ENCODE measurements at regions not wholly inside any gene's neighbourhood (a gene's known extent, or its start where the extent isn't known, plus 50 kb on each side); places are given as distances from the start of the nearest gene placed in this dataset.
"Not testable (repeated sequence)": the region's sequence is repeated elsewhere in the genome, so short reads cannot be mapped to it uniquely, and the experiment has no call there.

DNA sequence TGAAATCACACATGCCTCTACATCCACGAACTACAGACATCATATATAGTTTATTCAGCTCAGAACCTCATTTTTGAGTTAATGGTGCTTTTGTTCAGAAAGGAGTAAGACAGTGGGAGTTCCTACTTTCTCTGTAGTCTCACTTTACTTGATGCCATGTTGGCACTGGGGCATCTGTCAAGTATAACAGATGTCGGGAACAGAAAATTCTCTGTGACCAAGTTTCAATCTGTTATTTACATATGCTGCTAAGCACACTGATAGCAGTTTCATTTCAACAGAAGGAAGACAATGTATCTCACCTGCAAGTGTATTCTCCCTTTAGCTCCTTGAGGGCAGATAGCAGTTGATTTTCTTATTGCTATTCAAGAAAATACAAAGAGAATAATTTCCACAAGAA lies 774.1 kb downstream of the METTL4 start:
- H3K4me1 Mint-ChIP-seq, result no peaks in the 10 kb centered on the region
- no peak overlapping the region for H3K4me3 Mint-ChIP-seq
- H3K9me3 Mint-ChIP-seq, result peaks cover 0 to 20% (median 4%) of the 10 kb centered on the region in 6 donors
- no peaks in the 10 kb centered on the region for H3K36me3 Mint-ChIP-seq
- no peaks in the 10 kb centered on the region for H3K27me3 Mint-ChIP-seq (ENCODE audit: low read depth in 3 of 3)
- no peak overlapping the region for H3K27ac Mint-ChIP-seq
- DNase-seq, result no peak

DNA sequence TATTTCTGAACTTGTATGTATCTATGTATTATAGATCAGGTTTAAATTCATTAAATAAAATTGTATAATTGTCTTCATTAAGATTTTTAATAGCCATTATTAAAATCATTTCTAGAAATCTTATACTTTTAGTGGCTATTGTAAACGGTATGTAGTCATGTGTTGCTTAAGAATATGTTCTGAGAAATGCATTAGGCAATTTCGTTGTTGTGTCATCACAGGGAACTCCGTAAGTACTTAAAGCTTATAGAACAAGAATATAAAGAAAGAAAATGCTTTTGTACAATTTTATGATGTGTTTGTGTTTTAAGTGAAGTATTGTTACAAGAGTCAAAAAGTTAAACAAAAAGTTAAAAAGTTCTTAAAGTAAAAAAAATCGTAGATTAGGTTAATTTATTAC lies 765.8 kb downstream of the METTL4 start:
- Mint-ChIP-seq H3K4me3 (no peak overlapping the region), H3K4me1 (no peaks in the 10 kb centered on the region), H3K27ac (no peak overlapping the region), H3K9me3 (peaks cover 0 to 10% (median under 1%) of the 10 kb centered on the region in 6 donors), H3K36me3 (no peaks in the 10 kb centered on the region), H3K27me3 (ENCODE audit: low read depth in 3 of 3) (no peaks in the 10 kb centered on the region)
- no peak for DNase-seq

DNA sequence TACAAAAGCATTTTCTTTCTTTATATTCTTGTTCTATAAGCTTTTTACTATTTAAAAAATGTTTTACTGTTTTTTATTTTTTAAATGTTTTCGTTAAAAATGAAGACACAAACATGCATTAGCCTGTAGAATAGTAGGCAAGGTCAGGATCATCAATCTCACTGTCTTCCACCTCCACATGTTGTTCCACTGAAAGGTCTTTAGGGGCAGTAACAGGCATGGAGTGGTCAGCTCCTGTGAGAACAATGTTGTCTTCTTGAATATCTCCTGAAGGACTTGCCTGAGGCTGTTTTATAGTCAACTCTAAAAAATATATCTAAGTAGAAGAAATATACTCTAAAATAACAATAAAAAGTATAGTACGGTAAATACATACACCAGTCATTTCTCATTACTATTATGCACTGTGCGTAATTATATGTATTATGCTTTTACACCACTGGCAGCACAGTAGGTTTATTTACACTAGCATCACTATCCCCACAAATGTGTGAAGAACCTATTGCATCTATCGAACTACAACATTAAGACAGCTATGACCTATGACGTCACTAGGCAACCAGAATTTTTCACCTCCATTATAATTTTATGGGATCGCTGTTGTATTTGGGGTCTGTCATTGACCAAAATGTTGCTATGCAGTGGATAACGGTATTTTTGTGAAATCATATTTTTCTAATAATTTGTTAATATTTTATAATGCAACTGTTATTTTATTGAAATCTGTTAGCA lies 764.3 kb downstream of the METTL4 start:
- no peak for DNase-seq
- Mint-ChIP-seq H3K36me3 (no peaks in the 10 kb centered on the region), H3K27me3 (ENCODE audit: low read depth in 3 of 3) (no peaks in the 10 kb centered on the region), H3K4me1 (no peaks in the 10 kb centered on the region), H3K27ac (no peak overlapping the region), H3K9me3 (peaks cover 0 to 23% (median under 1%) of the 10 kb centered on the region in 6 donors), H3K4me3 (no peak overlapping the region)

DNA sequence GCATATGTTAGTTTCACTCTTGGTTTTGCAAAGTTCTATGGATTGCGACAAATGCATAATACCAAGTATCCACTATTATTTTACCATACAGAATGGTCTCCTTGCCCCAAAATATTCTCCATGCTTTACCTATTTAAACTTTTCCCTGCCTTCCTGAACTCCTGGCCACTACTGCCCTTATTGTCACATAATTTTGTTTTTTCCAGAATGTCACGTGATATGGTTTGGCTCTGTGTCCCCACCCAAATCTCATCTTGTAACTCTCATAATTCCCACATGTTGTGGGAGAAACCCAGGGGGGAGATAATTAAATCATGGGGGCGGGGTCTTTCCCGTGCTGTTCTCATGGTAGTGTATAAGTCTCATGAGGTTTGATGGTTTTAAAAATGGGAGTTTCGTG lies 760.0 kb downstream of the METTL4 start:
- H3K27me3 Mint-ChIP-seq (ENCODE audit: low read depth in 3 of 3), result no peaks in the 10 kb centered on the region
- no peak overlapping the region for H3K27ac Mint-ChIP-seq
- no peak for DNase-seq
- peaks cover 0 to 22% (median under 1%) of the 10 kb centered on the region in 6 donors for H3K9me3 Mint-ChIP-seq
- no peaks in the 10 kb centered on the region for H3K4me1 Mint-ChIP-seq
- no peak overlapping the region for H3K4me3 Mint-ChIP-seq
- H3K36me3 Mint-ChIP-seq, result no peaks in the 10 kb centered on the region

DNA sequence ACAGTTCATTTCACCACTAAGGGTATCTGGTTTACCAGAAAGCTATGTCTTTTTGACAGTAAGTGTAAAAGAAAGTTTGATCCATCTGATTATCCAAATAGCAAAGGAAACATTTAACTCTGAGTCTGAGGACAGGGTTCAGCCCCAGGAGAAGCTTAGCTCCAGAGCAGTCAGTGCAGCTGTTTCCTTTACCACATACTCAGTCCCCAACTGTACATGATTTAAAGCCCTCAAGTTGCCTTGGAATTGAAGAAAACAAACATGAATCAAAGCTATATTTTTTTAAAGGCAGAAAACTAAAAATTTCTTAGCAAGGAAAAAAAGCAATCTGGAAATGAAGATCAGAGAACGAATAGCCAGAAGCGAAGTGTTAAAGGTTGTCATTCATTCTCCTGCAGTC lies 746.0 kb downstream of the METTL4 start:
- Mint-ChIP-seq H3K4me1 (no peaks in the 10 kb centered on the region), H3K9me3 (peaks cover 0 to 2% (median 0%) of the 10 kb centered on the region in 6 donors), H3K27ac (no peak overlapping the region), H3K4me3 (no peak overlapping the region), H3K27me3 (ENCODE audit: low read depth in 3 of 3) (peaks cover 0 to 4% (median 0%) of the 10 kb centered on the region in 3 donors), H3K36me3 (no peaks in the 10 kb centered on the region)
- no peak for DNase-seq

DNA sequence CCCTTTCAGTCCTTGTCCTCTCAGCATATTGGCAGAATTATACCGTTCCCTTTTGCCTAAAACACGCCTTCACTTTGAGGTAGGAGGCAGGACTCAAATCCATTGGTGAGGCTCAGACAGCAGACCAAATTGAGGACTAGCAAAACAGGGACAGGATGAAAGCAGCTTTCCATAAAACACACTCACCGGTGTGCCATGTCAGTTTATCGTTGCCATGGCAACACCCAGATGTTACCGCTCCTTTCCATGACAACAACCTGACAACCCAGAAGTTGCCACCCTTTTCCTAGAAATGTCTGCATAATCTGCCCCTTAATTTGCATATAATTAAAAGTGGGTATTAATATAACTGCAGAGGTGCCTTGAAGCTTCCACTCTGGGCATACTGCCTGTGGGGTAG lies 730.4 kb downstream of the METTL4 start:
- DNase-seq, result no peak
- no peaks in the 10 kb centered on the region for H3K4me1 Mint-ChIP-seq
- no peak overlapping the region for H3K4me3 Mint-ChIP-seq
- H3K27ac Mint-ChIP-seq, result no peak overlapping the region
- H3K27me3 Mint-ChIP-seq (ENCODE audit: low read depth in 3 of 3), result peaks cover 0 to 3% (median 0%) of the 10 kb centered on the region in 3 donors
- H3K9me3 Mint-ChIP-seq, result peaks cover 0 to 12% (median 3%) of the 10 kb centered on the region in 6 donors
- no peaks in the 10 kb centered on the region for H3K36me3 Mint-ChIP-seq

DNA sequence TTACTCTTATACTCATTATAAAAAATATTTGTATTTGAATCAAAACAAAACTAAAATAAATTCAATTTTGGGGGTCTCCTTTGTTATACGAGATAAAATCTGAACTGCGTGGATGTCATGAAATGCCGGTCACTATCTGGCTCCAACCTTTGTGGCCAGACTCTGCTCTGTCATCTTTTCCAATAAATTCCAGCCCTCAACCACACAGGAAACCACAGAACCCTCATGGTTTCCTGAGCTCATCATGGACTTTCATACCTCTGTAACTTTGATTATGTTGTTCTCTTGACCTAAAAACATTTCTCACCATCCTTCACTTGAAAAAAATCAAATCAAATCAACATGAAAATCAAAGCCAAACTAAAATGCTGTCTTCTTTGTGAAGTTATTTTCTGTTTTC lies 724.7 kb downstream of the METTL4 start:
- no peak for DNase-seq
- no peaks in the 10 kb centered on the region for H3K36me3 Mint-ChIP-seq

DNA sequence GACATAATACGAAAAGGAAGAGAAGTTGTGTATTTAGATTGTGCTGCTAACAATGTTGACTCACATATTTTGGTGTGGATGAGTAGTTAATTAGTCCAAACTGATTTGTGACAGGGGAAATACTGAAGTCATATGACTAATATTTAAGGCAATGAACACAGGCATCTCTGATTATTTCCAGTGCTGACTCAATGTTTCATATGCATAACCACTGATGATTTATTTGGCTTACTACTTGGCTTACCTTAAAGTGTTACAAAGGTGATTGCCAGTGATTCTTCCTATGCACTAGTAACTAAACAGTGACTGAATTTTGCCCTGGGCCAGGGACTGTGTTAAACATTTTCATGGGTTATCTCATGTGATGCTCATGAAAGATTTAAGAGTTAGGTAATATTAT lies 722.6 kb downstream of the METTL4 start:
- DNase-seq, result no peak
- Mint-ChIP-seq H3K36me3 (no peaks in the 10 kb centered on the region), H3K4me1 (peaks cover 0 to 3% of the 10 kb centered on the region in 2 donors), H3K9me3 (peaks cover 4 to 24% (median 7%) of the 10 kb centered on the region in 6 donors), H3K4me3 (no peak overlapping the region), H3K27ac (no peak overlapping the region), H3K27me3 (ENCODE audit: low read depth in 3 of 3) (peaks cover 0 to 2% (median 0%) of the 10 kb centered on the region in 3 donors)

More for the DNA sequence above, 724.7 kb downstream of the METTL4 start:
- peaks cover 0 to 3% of the 10 kb centered on the region in 2 donors for H3K4me1 Mint-ChIP-seq
- no peaks in the 10 kb centered on the region for H3K27me3 Mint-ChIP-seq (ENCODE audit: low read depth in 3 of 3)
- no peak overlapping the region for H3K27ac Mint-ChIP-seq
- peaks cover 3 to 21% (median 5%) of the 10 kb centered on the region in 6 donors for H3K9me3 Mint-ChIP-seq
- H3K4me3 Mint-ChIP-seq, result no peak overlapping the region

DNA sequence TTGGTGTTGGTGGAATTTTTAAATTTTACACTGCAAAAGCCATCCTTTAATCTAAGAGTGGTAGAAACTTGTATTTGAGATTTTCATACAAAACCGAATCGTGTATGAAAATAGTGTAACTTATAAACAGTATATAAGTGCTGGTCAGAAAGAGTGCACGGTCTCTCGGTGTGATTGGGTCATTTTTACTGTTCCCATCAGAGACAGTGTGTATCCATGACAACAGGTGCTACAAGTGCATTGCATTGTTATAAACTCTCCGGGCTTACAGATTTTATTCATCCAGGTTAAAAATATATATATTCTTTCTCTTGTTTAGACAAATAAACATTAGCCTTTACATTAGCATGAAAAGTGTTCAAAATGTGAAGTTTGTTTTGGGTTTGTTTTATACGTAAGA lies 721.9 kb downstream of the METTL4 start:
- Mint-ChIP-seq H3K27ac (no peak overlapping the region), H3K4me1 (peaks cover 0 to 3% of the 10 kb centered on the region in 2 donors), H3K27me3 (ENCODE audit: low read depth in 3 of 3) (peaks cover 0 to 2% (median 0%) of the 10 kb centered on the region in 3 donors), H3K4me3 (no peak overlapping the region), H3K9me3 (peaks cover 2 to 24% (median 7%) of the 10 kb centered on the region in 6 donors), H3K36me3 (no peaks in the 10 kb centered on the region)
- DNase-seq, result no peak

DNA sequence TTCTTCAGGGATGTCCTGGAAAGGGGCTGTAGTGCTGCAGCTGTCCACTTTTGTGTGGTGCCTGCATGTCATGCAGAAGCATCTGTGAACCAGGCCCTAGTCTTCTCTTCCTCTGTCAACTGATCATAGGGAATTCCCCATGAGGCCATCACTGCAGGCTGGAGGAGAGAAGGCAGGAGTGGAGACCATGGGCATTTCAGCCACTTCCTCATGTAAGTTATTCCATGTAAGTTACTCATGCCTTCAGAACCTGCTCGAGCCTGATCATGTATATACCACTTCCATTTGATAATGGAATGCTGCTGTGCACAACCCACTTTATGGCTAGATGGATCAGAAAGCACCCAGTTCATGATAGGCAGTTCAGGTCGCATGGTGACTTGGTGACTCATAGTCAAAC lies 714.0 kb downstream of the METTL4 start:
- peaks cover 0 to 14% (median 6%) of the 10 kb centered on the region in 6 donors for H3K9me3 Mint-ChIP-seq
- not testable (repeated sequence) for H3K4me1 Mint-ChIP-seq; H3K4me3 Mint-ChIP-seq; DNase-seq; H3K36me3 Mint-ChIP-seq; H3K27me3 Mint-ChIP-seq (ENCODE audit: low read depth in 3 of 3); H3K27ac Mint-ChIP-seq

DNA sequence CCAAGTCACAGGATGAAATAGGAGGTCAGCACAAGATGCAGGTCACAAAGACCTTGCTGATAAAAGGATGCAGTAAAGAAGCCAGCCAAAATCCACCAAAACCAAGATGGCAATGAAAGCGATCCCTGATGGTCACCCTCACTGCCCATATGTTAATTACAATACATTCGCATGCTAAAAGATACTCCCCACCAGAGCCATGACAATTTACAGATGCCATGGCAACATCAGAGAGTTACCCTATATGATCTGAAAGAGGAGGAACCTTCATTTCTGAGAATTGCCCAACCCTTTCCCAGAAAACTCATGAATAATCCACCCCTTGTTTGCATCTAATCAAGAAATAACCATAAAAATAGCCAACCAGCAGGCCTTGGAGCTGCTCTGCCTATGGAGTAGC lies 709.8 kb downstream of the METTL4 start:
- no peak overlapping the region for H3K27ac Mint-ChIP-seq

DNA sequence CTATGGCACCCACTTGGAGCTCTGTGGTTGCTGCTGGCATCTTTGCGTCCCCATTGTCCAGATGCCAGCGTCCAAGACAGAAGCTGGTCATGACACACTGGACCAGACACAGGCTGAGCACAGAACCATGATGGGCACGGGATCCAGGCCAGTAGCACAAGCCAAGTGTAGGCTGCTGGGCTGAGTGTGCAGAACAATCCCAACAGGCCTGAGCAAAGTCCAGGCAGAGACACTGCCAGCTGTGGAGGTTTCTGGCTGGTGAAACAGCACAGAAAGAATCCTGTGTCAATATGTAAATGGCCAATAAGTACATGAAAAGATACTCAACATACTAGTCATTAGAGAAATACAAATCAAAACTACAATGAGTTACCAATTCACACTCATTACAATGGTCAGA lies 705.4 kb downstream of the METTL4 start:
- Mint-ChIP-seq H3K36me3 (no peaks in the 10 kb centered on the region), H3K27ac (no peak overlapping the region), H3K27me3 (ENCODE audit: low read depth in 3 of 3) (peaks cover 0 to 1% (median 0%) of the 10 kb centered on the region in 3 donors), H3K4me1 (no peaks in the 10 kb centered on the region), H3K4me3 (no peak overlapping the region), H3K9me3 (peaks cover 0 to 9% (median 2%) of the 10 kb centered on the region in 6 donors)
- DNase-seq, result no peak

More for the DNA sequence above, 709.8 kb downstream of the METTL4 start:
- Mint-ChIP-seq H3K4me1 (no peaks in the 10 kb centered on the region), H3K36me3 (no peaks in the 10 kb centered on the region), H3K27me3 (ENCODE audit: low read depth in 3 of 3) (peaks cover 0 to 1% (median 0%) of the 10 kb centered on the region in 3 donors), H3K9me3 (peaks cover 0 to 14% (median 4%) of the 10 kb centered on the region in 6 donors), H3K4me3 (no peak overlapping the region)
- DNase-seq, result no peak

DNA sequence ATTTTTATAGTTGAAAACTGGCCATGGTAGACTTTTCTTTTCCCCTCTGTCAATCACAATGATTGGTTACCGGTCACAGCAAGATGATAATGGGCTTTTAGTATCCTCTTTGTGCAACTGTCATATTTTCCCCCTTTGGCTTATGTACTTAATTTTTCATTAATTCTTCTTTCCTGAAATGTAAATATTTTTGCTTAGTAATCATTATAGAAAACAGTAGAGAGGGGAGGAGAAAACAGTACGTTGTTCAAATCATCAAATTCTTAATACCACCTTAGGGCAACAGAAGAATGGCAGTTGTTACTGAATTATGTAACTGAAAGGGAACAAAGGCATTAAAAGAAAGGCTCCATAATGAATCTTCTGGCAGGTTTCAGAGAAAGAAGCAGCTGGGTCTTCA lies 699.0 kb downstream of the METTL4 start:
- H3K9me3 Mint-ChIP-seq, result peaks cover 0 to 2% (median 0%) of the 10 kb centered on the region in 6 donors
- H3K4me3 Mint-ChIP-seq, result no peak overlapping the region
- H3K36me3 Mint-ChIP-seq, result no peaks in the 10 kb centered on the region
- H3K4me1 Mint-ChIP-seq, result no peaks in the 10 kb centered on the region
- H3K27me3 Mint-ChIP-seq (ENCODE audit: low read depth in 3 of 3), result no peaks in the 10 kb centered on the region
- DNase-seq, result no peak
- no peak overlapping the region for H3K27ac Mint-ChIP-seq

DNA sequence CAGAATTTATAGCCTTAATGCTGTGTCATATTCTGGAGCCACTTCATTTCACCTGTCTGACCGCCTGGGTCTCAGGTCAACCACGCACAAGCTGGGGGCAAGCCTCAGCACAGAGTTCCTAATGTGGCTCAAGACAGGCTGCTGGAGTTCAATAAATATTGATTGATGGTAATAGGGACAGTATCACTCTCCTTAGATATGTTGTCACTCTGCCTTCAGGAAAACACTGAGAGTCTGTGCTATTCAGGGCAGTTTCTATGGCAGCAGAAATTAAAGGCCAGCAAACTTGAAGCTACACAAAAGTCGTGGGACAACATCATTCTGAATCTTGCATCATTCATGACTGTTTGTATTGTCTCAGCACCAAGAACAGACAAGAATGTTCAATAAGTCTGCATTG lies 696.1 kb downstream of the METTL4 start:
- H3K27ac Mint-ChIP-seq, result no peak overlapping the region
- peaks cover 0 to 2% (median 0%) of the 10 kb centered on the region in 6 donors for H3K9me3 Mint-ChIP-seq
- no peak overlapping the region for H3K4me3 Mint-ChIP-seq
- DNase-seq, result no peak
- no peaks in the 10 kb centered on the region for H3K4me1 Mint-ChIP-seq
- H3K27me3 Mint-ChIP-seq (ENCODE audit: low read depth in 3 of 3), result peaks cover 0 to 1% (median 0%) of the 10 kb centered on the region in 3 donors
- no peaks in the 10 kb centered on the region for H3K36me3 Mint-ChIP-seq

DNA sequence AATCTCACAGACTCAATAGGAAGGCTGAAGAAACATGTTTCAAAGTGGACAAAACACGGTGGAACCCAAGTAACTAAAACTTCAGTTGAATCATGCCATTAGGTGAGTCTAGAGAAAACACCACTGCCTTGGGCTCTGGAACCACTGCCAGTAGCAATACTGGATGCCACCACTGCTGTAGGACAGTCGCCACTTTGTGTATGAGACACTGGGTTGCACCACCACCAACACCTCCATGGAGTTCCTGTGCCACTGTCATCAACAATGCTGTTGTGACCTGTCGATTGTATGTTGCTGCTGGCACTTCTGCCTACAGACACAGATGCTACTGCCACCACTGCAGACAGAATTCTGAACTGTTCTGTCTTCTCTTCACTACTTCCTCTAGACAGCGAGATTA lies 686.7 kb downstream of the METTL4 start:
- H3K27ac Mint-ChIP-seq, result no peak overlapping the region
- no peaks in the 10 kb centered on the region for H3K27me3 Mint-ChIP-seq (ENCODE audit: low read depth in 3 of 3)
- no peaks in the 10 kb centered on the region for H3K36me3 Mint-ChIP-seq
- H3K9me3 Mint-ChIP-seq, result peaks cover 1 to 18% (median 3%) of the 10 kb centered on the region in 6 donors
- H3K4me3 Mint-ChIP-seq, result no peak overlapping the region
- H3K4me1 Mint-ChIP-seq, result no peaks in the 10 kb centered on the region
- DNase-seq, result no peak

Data from immature natural killer cell (primary cell).